ENCODE measurements at regions not wholly inside any gene's neighbourhood (a gene's known extent, or its start where the extent isn't known, plus 50 kb on each side); places are given as distances from the start of the nearest gene placed in this dataset.

DNA sequence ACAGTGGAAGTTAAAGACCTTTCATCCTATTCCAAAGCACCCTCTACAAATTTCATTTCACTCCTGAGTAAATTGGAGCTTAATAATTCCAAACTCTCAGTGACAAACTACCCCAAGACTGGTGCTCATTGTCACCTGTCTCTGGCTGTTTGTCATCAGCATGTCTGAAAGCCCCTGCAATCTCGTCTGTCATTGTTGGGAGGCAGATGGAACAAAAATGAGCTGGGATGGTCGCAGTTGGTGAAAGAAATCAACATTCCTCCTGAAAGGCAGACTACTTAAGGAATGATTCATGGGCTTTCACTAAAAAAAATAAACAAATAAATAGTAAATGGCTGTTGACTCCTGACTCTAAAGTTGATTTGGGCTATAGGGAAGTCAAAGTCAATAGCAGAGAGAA is 69.7 kb upstream of the PALS2 start:
- no peak overlapping the region for H3K27ac ChIP-seq (ENCODE audit: low read depth in 2 of 2, low read length in 1 of 2)
- 46% methylated on average over 2 of the region's 2 CpGs for WGBS (ENCODE audit: low lambda C conversion rate)
- no peaks in the 10 kb centered on the region for H3K9me2 ChIP-seq
- no peak overlapping the region for H3K9ac ChIP-seq
- no peak overlapping the region for H3K4me3 ChIP-seq (ENCODE audit: low read depth in 2 of 2, low read length in 1 of 2)
- TF ChIP-seq EZH2phosphoT487 (IDR thresholded peaks at IDR 0.05; ENCODE audit: borderline replicate concordance, low read depth) (no peak), FOXJ3 (CRISPR knock-in tag; IDR thresholded peaks at IDR 0.05) (no peak), JUND (IDR thresholded peaks at IDR 0.05) (no peak), EP300 (IDR thresholded peaks at IDR 0.05; ENCODE audit: borderline replicate concordance in 1 of 2, low read depth in 1 of 2, low read length in 1 of 2) (no peak), TCF12 (IDR thresholded peaks at IDR 0.05) (no peak), RFX5 (IDR thresholded peaks at IDR 0.05; ENCODE audit: low read length) (no peak), ELF1 (IDR thresholded peaks at IDR 0.05) (no peak), GABPA (IDR thresholded peaks at IDR 0.05; ENCODE audit: low read depth) (no peak)
- TF ChIP-seq, protein P1, sequence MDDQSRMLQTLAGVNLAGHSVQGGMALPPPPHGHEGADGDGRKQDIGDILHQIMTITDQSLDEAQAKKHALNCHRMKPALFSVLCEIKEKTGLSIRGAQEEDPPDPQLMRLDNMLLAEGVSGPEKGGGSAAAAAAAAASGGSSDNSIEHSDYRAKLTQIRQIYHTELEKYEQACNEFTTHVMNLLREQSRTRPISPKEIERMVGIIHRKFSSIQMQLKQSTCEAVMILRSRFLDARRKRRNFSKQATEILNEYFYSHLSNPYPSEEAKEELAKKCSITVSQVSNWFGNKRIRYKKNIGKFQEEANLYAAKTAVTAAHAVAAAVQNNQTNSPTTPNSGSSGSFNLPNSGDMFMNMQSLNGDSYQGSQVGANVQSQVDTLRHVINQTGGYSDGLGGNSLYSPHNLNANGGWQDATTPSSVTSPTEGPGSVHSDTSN (IDR thresholded peaks at IDR 0.05): no peak
- TF ChIP-seq, protein P2, sequence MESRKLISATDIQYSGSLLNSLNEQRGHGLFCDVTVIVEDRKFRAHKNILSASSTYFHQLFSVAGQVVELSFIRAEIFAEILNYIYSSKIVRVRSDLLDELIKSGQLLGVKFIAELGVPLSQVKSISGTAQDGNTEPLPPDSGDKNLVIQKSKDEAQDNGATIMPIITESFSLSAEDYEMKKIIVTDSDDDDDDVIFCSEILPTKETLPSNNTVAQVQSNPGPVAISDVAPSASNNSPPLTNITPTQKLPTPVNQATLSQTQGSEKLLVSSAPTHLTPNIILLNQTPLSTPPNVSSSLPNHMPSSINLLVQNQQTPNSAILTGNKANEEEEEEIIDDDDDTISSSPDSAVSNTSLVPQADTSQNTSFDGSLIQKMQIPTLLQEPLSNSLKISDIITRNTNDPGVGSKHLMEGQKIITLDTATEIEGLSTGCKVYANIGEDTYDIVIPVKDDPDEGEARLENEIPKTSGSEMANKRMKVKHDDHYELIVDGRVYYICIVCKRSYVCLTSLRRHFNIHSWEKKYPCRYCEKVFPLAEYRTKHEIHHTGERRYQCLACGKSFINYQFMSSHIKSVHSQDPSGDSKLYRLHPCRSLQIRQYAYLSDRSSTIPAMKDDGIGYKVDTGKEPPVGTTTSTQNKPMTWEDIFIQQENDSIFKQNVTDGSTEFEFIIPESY (IDR thresholded peaks at IDR 0.05; ENCODE audit: borderline replicate concordance, low read depth): no peak
- TF ChIP-seq, protein P3, sequence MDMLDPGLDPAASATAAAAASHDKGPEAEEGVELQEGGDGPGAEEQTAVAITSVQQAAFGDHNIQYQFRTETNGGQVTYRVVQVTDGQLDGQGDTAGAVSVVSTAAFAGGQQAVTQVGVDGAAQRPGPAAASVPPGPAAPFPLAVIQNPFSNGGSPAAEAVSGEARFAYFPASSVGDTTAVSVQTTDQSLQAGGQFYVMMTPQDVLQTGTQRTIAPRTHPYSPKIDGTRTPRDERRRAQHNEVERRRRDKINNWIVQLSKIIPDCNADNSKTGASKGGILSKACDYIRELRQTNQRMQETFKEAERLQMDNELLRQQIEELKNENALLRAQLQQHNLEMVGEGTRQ (IDR thresholded peaks at IDR 0.05; ENCODE audit: borderline replicate concordance, low read depth, low read length): no peak
- H4K20me1 ChIP-seq (ENCODE audit: insufficient read depth): no peaks in the 10 kb centered on the region
- no peaks in the 10 kb centered on the region for H3K36me3 ChIP-seq (replicated peaks in 1 of 2; ENCODE audit: control insufficient read depth in 1 of 2, insufficient read depth in 2 of 2, low read length in 1 of 2)
- H3F3A ChIP-seq (replicated peaks; ENCODE audit: insufficient read depth): no peaks in the 10 kb centered on the region
- H2AFZ ChIP-seq (ENCODE audit: low read depth): no peak overlapping the region
- H3K79me2 ChIP-seq (ENCODE audit: insufficient read depth): no peaks in the 10 kb centered on the region
- no peaks in the 10 kb centered on the region for H3K9me3 ChIP-seq
- no peaks in the 10 kb centered on the region; a peak in 1 of 4 replicates for H3K4me1 ChIP-seq (ENCODE audit: control insufficient read depth in 1 of 2, insufficient read depth in 2 of 2, low read depth in 1 of 2, low read length in 1 of 2)
- no peaks in the 10 kb centered on the region; the same call in 1 of the 2 replicates for H3K27me3 ChIP-seq (ENCODE audit: insufficient read depth)
- ChIA-PET CTCF (interaction anchor here (1.0 kb wide), 1 partner anchor 10 kb away, joined by 3 read pairs; no protein-coding TSS in a partner anchor), POLR2A (no interaction called here)
- H3K4me2 ChIP-seq: no peak overlapping the region
- no peak for DNase-seq

DNA sequence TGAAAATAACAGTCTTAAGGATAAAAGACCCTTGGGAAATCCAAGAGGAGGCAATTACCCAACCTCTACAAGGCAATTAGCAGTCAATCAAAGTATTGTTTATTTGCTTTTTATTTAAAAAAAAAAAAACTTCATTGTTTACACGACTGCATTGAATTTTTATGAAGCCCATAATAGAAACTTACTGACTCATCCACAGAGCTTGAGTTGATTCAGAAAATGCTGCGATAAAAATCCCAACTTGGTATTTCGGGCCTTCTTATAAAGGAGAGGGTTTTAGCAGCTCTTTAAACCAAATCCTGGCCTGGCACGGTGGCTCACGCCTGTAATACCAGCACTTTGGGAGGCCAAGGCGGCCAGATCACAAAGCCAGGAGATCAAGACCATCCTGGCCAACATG is 69.2 kb upstream of the PALS2 start:
- no peaks in the 10 kb centered on the region; a peak in 1 of 4 replicates for H3K4me1 ChIP-seq (ENCODE audit: control insufficient read depth in 1 of 2, insufficient read depth in 2 of 2, low read depth in 1 of 2, low read length in 1 of 2)
- H3K9me2 ChIP-seq: no peaks in the 10 kb centered on the region
- no peak overlapping the region for H3K4me2 ChIP-seq
- POLR2A ChIA-PET: no interaction called here
- DNase-seq: no peak
- 67% methylated on average over 6 of the region's 6 CpGs for WGBS (ENCODE audit: low lambda C conversion rate)
- CTCF ChIA-PET: interaction anchor here (1.0 kb wide), 1 partner anchor 10 kb away, joined by 3 read pairs; no protein-coding TSS in a partner anchor
- no peaks in the 10 kb centered on the region for H3K9me3 ChIP-seq
- H3K79me2 ChIP-seq (ENCODE audit: insufficient read depth): no peaks in the 10 kb centered on the region
- no peak overlapping the region for H3K27ac ChIP-seq (ENCODE audit: low read depth in 2 of 2, low read length in 1 of 2)
- H3K9ac ChIP-seq: no peak overlapping the region
- H4K20me1 ChIP-seq (ENCODE audit: insufficient read depth): no peaks in the 10 kb centered on the region
- no peaks in the 10 kb centered on the region for H3F3A ChIP-seq (replicated peaks; ENCODE audit: insufficient read depth)
- H2AFZ ChIP-seq (ENCODE audit: low read depth): no peak overlapping the region
- H3K27me3 ChIP-seq (ENCODE audit: insufficient read depth): no peaks in the 10 kb centered on the region; the same call in 1 of the 2 replicates
- H3K36me3 ChIP-seq (replicated peaks in 1 of 2; ENCODE audit: control insufficient read depth in 1 of 2, insufficient read depth in 2 of 2, low read length in 1 of 2): no peaks in the 10 kb centered on the region
- H3K4me3 ChIP-seq (ENCODE audit: low read depth in 2 of 2, low read length in 1 of 2): no peak overlapping the region
- TF ChIP-seq RXRA (IDR thresholded peaks at IDR 0.05; ENCODE audit: borderline replicate concordance, low read depth): no peak
- no peak for TF ChIP-seq CHD2 (IDR thresholded peaks at IDR 0.05; ENCODE audit: low read length, partially characterized antibody)
- TF ChIP-seq EZH2phosphoT487 (IDR thresholded peaks at IDR 0.05; ENCODE audit: borderline replicate concordance, low read depth): no peak
- TF ChIP-seq, protein P4, sequence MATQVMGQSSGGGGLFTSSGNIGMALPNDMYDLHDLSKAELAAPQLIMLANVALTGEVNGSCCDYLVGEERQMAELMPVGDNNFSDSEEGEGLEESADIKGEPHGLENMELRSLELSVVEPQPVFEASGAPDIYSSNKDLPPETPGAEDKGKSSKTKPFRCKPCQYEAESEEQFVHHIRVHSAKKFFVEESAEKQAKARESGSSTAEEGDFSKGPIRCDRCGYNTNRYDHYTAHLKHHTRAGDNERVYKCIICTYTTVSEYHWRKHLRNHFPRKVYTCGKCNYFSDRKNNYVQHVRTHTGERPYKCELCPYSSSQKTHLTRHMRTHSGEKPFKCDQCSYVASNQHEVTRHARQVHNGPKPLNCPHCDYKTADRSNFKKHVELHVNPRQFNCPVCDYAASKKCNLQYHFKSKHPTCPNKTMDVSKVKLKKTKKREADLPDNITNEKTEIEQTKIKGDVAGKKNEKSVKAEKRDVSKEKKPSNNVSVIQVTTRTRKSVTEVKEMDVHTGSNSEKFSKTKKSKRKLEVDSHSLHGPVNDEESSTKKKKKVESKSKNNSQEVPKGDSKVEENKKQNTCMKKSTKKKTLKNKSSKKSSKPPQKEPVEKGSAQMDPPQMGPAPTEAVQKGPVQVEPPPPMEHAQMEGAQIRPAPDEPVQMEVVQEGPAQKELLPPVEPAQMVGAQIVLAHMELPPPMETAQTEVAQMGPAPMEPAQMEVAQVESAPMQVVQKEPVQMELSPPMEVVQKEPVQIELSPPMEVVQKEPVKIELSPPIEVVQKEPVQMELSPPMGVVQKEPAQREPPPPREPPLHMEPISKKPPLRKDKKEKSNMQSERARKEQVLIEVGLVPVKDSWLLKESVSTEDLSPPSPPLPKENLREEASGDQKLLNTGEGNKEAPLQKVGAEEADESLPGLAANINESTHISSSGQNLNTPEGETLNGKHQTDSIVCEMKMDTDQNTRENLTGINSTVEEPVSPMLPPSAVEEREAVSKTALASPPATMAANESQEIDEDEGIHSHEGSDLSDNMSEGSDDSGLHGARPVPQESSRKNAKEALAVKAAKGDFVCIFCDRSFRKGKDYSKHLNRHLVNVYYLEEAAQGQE (IDR thresholded peaks at IDR 0.05; ENCODE audit: low read depth, low read length): no peak
- TF ChIP-seq YY1 (IDR thresholded peaks at IDR 0.05; ENCODE audit: low read depth): no peak
- no peak for TF ChIP-seq SIN3A (IDR thresholded peaks at IDR 0.05; ENCODE audit: borderline replicate concordance, low read depth, low read length)
- TF ChIP-seq TEAD4 (IDR thresholded peaks at IDR 0.05; ENCODE audit: borderline replicate concordance, insufficient read depth): no peak
- TF ChIP-seq ELF1 (IDR thresholded peaks at IDR 0.05): no peak
- no peak for TF ChIP-seq RAD21 (IDR thresholded peaks at IDR 0.05; ENCODE audit: low read length)
- TF ChIP-seq SMC3 (IDR thresholded peaks at IDR 0.05; ENCODE audit: low read depth, low read length): no peak
- TF ChIP-seq, protein P5, sequence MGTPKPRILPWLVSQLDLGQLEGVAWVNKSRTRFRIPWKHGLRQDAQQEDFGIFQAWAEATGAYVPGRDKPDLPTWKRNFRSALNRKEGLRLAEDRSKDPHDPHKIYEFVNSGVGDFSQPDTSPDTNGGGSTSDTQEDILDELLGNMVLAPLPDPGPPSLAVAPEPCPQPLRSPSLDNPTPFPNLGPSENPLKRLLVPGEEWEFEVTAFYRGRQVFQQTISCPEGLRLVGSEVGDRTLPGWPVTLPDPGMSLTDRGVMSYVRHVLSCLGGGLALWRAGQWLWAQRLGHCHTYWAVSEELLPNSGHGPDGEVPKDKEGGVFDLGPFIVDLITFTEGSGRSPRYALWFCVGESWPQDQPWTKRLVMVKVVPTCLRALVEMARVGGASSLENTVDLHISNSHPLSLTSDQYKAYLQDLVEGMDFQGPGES (IDR thresholded peaks at IDR 0.05; ENCODE audit: low read depth, low read length): no peak

Data from SK-N-SH (cell line).